KMS-11 (cell line): ENCODE measurements at regions not wholly inside any gene's neighbourhood (a gene's known extent, or its start where the extent isn't known, plus 50 kb on each side); places are given as distances from the start of the nearest gene placed in this dataset.

Source experiments
- H2AFZ ChIP-seq: fragments of 200-600 bp; sonication (generic); 2 replicates; pipeline ENCODE4 v1.6.1; 2016; ENCODE audit warnings: antibody characterized with exemption, mixed run types, low read depth
- H3K27ac ChIP-seq: fragments of 200-600 bp; sonication (generic); 2 replicates; pipeline ENCODE4 v1.6.1; 2016; ENCODE audit warnings: mild to moderate bottlenecking, mixed run types
- H3K27me3 ChIP-seq: fragments of 200-600 bp; sonication (generic); 2 replicates; pipeline ENCODE4 v1.6.1; 2017; ENCODE audit warnings: mild to moderate bottlenecking, low read depth, mixed run types, moderate library complexity; ENCODE audit not compliant: insufficient read depth
- H3K36me3 ChIP-seq: fragments of 200-600 bp; sonication (generic); 2 replicates; pipeline ENCODE4 v1.6.1; 2017; ENCODE audit warnings: mild to moderate bottlenecking, mixed run types; ENCODE audit not compliant: insufficient read depth
- H3K4me1 ChIP-seq: fragments of 200-600 bp; sonication (generic); 2 replicates; pipeline ENCODE4 v1.6.1; 2016; ENCODE audit warnings: mild to moderate bottlenecking, low read depth, mixed run types; ENCODE audit not compliant: poor library complexity, severe bottlenecking
- H3K4me2 ChIP-seq: fragments of 200-600 bp; sonication (generic); 2 replicates; pipeline ENCODE4 v1.7.0; 2016; ENCODE audit warnings: mild to moderate bottlenecking, mixed run types
- H3K4me3 ChIP-seq: fragments of 200-600 bp; sonication (generic); IDR thresholded peaks from 2 replicates; pipeline ENCODE4 v1.6.1; 2017; ENCODE audit warnings: low read depth, low read length, mixed read lengths; ENCODE audit not compliant: insufficient read depth
- H3K79me2 ChIP-seq: fragments of 200-600 bp; sonication (generic); 2 replicates; pipeline ENCODE4 v1.6.1; 2016; ENCODE audit warnings: low read depth, mixed run types; ENCODE audit not compliant: insufficient read depth
- H3K9ac ChIP-seq: fragments of 200-600 bp; sonication (generic); 2 replicates; pipeline ENCODE4 v1.6.1; 2016; ENCODE audit warnings: mild to moderate bottlenecking, mixed run types
- H4K20me1 ChIP-seq: fragments of 200-600 bp; sonication (generic); 2 replicates; pipeline ENCODE4 v1.6.1; 2016; ENCODE audit warnings: mild to moderate bottlenecking, mixed run types; ENCODE audit not compliant: insufficient read depth
- CTCF ChIP-seq: fragments of 200-600 bp; sonication (generic); conservative IDR thresholded peaks from 2 replicates; pipeline ENCODE4 v1.6.1; 2017; ENCODE audit warnings: low read depth, mild to moderate bottlenecking, antibody characterized with exemption, low read length, moderate library complexity, mixed read lengths

GRCh38 chr4:159434114-159434870 lies 331.4 kb downstream of the RAPGEF2 start:
- TF ChIP-seq CTCF, result no peak
- H3K4me3 ChIP-seq, result no peak overlapping the region
- no peaks in the 10 kb centered on the region for H3K36me3 ChIP-seq
- no peaks in the 10 kb centered on the region for H4K20me1 ChIP-seq
- H3K27me3 ChIP-seq, result no peaks in the 10 kb centered on the region
- H3K9ac ChIP-seq, result no peak overlapping the region
- H2AFZ ChIP-seq, result no peak overlapping the region
- no peak overlapping the region for H3K27ac ChIP-seq
- H3K4me1 ChIP-seq, result no peaks in the 10 kb centered on the region
- H3K79me2 ChIP-seq, result no peaks in the 10 kb centered on the region
- no peak overlapping the region for H3K4me2 ChIP-seq

GRCh38 chr4:159434871-159435241 lies 332.0 kb downstream of the RAPGEF2 start:
- H3K4me2 ChIP-seq, result no peak overlapping the region
- no peak overlapping the region for H3K27ac ChIP-seq
- no peak overlapping the region for H3K9ac ChIP-seq
- no peaks in the 10 kb centered on the region for H4K20me1 ChIP-seq
- H3K36me3 ChIP-seq, result no peaks in the 10 kb centered on the region
- no peak overlapping the region for H3K4me3 ChIP-seq
- no peaks in the 10 kb centered on the region for H3K4me1 ChIP-seq
- H2AFZ ChIP-seq, result no peak overlapping the region
- no peaks in the 10 kb centered on the region for H3K79me2 ChIP-seq
- no peaks in the 10 kb centered on the region for H3K27me3 ChIP-seq
- TF ChIP-seq CTCF, result no peak

GRCh38 chr4:159435561-159436023 lies 332.7 kb downstream of the RAPGEF2 start:
- Histone ChIP-seq H3K4me3 (no peak overlapping the region), H4K20me1 (no peaks in the 10 kb centered on the region), H3K36me3 (no peaks in the 10 kb centered on the region), H3K4me2 (no peak overlapping the region), H3K4me1 (no peaks in the 10 kb centered on the region), H3K79me2 (no peaks in the 10 kb centered on the region), H3K27ac (no peak overlapping the region), H3K9ac (no peak overlapping the region), H2AFZ (no peak overlapping the region), H3K27me3 (no peaks in the 10 kb centered on the region)
- TF ChIP-seq CTCF, result no peak

- Histone ChIP-seq H3K79me2 (no peaks in the 10 kb centered on the region), H3K36me3 (no peaks in the 10 kb centered on the region), H3K27me3 (no peaks in the 10 kb centered on the region), H2AFZ (no peak overlapping the region), H3K4me3 (no peak overlapping the region), H3K9ac (no peak overlapping the region), H4K20me1 (no peaks in the 10 kb centered on the region), H3K4me2 (no peak overlapping the region), H3K4me1 (no peaks in the 10 kb centered on the region), H3K27ac (no peak overlapping the region)
- no peak for TF ChIP-seq CTCF
These were observed 341.1 kb downstream of the RAPGEF2 start for GRCh38 chr4:159443975-159444374.
